NCI-H2196 treated with DMSO at 0.1 percent for 48 hours (cell line): ENCODE measurements at regions not wholly inside any gene's neighbourhood (a gene's known extent, or its start where the extent isn't known, plus 50 kb on each side); places are given as distances from the start of the nearest gene placed in this dataset.
"Not testable (repeated sequence)": the region's sequence is repeated elsewhere in the genome, so short reads cannot be mapped to it uniquely, and the experiment has no call there.

Experiments
- DNase-seq: peaks from one replicate; lab custom pipeline; 2025; ENCODE audit not compliant: unreplicated experiment; lab: John Stamatoyannopoulos, UW

- DNase-seq, result not testable (repeated sequence)
Measured at GRCh38 chr9:42656789-42657188, 473.3 kb downstream of the SPATA31A6 start.

- DNase-seq, result not testable (repeated sequence)
Measured at GRCh38 chr9:42657496-42657895, 474.0 kb downstream of the SPATA31A6 start.

- DNase-seq, result not testable (repeated sequence)
Measured at GRCh38 chr9:42697146-42697545, 513.7 kb downstream of the SPATA31A6 start.

DNA sequence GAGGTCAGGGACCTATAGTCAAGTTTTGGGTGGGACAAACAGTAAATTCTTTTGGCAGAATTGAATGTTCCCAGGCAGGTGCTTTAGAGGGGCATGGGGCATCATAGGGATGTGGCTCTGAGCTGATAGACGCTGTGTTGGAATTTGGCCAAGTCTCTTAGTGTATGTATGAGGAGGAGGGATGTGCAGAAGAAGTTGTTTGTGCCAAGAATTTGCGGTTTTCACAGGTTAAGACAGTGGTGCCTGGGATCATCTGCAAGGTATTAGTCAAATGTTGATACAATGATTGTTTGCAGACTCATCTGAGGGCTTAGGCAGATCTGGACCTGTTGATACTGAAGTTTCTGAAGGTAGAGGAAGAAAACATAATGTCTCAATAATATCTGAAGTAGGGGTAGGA lies 519.4 kb downstream of the SPATA31A6 start:
- DNase-seq, result not testable (repeated sequence)

GRCh38 chr9:42724841-42725835 lies 541.7 kb downstream of the SPATA31A6 start:
- not testable (repeated sequence) for DNase-seq

- peak; percentile 2 for DNase-seq
Measured at GRCh38 chr9:42743030-42743814, 559.8 kb downstream of the SPATA31A6 start.

GRCh38 chr9:42757251-42757650 lies 573.8 kb downstream of the SPATA31A6 start:
- not testable (repeated sequence) for DNase-seq

GRCh38 chr9:42759320-42759719 lies 575.9 kb downstream of the SPATA31A6 start:
- not testable (repeated sequence) for DNase-seq

DNA sequence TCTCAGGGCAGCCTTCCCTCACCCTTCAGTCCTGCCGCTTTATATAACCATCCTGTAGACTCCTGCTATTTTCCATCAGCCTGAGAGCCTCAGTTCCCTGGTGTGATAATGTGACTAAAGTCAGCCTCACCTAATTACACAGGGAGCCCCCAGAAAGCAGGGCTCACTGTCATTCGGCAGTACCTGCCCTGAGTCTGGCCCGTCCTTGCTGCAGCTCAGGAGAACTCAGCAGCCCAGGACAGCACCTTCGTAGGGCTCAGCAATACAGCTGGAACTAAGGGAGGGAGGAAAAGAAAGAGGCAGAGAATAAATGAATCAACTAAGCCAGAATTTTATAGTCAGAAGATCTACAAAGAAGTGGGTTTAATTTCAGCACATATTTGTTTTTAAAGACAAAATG lies 598.7 kb downstream of the SPATA31A6 start:
- DNase-seq, result not testable (repeated sequence)

DNA sequence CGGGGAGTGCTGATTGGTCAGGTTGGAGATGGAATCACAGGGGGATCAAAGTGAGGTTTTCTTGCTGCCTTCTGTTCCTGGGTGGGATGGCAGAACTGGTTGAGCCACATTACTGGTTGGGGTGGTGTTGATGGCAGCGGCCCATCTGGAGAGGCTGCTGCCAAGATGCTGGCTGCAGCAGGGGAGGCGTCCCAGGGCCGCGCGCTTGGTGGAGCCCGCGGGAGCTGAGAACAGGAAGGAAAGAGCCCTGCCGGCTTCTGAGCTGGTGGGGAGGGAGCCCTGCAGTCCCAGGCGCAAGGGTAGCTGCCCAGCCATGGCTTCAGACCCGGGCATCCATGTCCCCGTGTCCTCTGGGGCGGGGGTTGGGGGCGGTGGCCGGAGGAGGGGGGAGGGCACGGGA lies 609.3 kb downstream of the SPATA31A6 start:
- DNase-seq, result not testable (repeated sequence)

DNA sequence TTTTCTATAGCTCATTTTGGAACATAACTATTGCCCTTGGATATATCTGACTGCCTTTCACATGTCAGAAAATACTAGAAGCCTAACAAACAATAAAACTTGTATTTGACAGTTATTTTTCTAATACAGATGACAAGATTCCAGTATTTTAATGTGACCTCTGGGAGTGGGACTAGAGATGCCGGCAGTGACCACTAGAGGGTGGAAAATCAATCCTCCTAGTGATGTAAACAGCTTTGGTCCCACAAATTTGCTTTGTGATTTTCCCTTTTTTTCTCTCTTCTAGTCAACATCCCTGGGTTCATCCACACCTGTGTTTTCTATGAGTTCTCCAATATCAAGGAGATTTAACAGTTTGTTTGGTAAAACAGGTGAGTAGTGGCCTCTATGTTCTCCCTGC lies 615.1 kb downstream of the SPATA31A6 start:
- not testable (repeated sequence) for DNase-seq

GRCh38 chr9:42802716-42803115 lies 619.3 kb downstream of the SPATA31A6 start:
- not testable (repeated sequence) for DNase-seq

DNA sequence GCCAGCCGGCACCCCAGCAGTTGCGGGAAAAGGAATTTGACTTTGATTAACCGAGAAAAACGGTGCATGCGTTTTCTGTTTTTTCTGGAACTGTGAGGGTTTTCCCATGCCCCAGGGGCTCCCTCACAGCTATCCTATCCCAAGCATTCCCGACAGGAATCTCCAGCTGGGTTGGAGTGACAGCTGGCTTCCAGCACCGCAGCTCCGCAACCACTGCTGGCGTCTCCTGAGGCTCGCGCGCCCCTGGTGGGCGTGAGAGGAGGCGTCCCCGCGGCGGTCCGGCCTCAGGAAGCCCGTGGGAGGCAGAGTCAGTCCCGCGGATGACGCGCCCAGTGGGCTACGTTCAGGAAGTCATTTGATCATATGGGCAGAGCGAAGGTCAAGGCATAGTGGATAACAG lies 623.2 kb downstream of the SPATA31A6 start:
- DNase-seq, result not testable (repeated sequence)

GRCh38 chr9:42821468-42821867 lies 638.0 kb downstream of the SPATA31A6 start:
- DNase-seq, result not testable (repeated sequence)

DNA sequence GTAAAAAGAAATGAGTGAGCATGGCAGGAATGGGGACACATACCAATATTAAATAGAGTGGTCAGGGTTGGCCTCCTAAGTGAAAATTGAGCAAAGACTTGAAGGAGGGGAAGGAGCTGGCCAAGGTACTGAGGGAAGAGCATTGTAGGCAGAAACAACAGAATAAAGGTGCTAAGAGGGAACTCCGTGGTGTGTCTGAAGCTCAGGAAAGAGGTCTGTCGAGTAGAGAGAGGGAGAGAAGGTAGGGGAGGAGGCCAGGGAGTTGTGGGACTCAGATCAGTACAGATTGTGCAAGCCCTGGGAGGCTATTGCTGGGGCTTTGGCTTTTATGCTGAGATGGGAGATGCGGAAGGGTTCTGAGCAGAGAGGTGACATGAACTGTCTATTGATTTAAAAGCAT lies 664.7 kb downstream of the SPATA31A6 start:
- not testable (repeated sequence) for DNase-seq

- DNase-seq, result not testable (repeated sequence)
Measured at GRCh38 chr9:42850896-42851693, 667.6 kb downstream of the SPATA31A6 start.

- not testable (repeated sequence) for DNase-seq
Measured at GRCh38 chr9:42851701-42852100, 668.2 kb downstream of the SPATA31A6 start.

- not testable (repeated sequence) for DNase-seq
Measured at GRCh38 chr9:42852133-42852930, 668.9 kb downstream of the SPATA31A6 start.

DNA sequence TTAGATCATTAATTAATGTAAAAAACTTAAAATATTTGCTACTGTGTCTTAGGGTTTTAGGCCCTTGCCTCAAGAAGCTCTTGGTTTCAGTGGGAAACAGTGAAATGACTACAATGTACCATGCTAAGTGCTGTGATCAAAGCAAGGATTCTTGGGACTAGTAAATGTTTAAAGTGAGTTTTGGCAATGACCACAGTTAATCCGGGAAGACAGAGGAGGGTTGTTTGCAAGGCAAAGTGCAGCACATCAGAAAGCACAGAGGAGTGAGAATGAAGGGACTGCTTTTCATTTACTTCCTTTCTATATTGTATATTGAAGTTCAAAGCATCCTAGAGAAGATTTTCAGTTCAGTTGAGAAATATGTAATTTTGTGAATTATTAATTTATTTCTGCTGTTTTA lies 676.7 kb downstream of the SPATA31A6 start:
- DNase-seq, result not testable (repeated sequence)

DNA sequence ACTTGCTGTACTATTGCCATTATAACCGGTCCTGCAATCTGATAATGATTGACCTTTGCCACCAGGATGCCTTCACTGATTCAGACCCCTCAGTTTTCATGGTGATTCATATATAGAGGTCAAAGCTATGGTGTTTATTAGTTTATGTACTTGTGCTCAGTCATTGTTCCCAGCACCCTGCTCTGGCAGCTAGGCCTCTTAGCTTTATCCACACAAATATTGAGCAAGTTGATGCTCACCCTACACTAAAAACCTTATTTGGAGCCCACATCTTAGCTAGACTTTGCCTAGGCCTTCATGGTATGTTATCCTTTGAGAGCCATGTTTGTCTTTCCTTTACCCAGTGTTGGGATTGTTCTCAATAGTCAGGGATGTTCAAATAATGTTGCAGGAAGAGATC lies 679.0 kb downstream of the SPATA31A6 start:
- not testable (repeated sequence) for DNase-seq
